Parathyroid adenoma (tissue), 2 donors: ENCODE measurements at regions not wholly inside any gene's neighbourhood (a gene's known extent, or its start where the extent isn't known, plus 50 kb on each side); places are given as distances from the start of the nearest gene placed in this dataset.
"Not testable (repeated sequence)": the region's sequence is repeated elsewhere in the genome, so short reads cannot be mapped to it uniquely, and the experiment has no call there.

Experiments
- H2AFZ ChIP-seq: fragments of 300-600 bp; sonication (generic); one replicate; pipeline ENCODE4 v1.7.0; 2017; ENCODE audit warnings: antibody characterized with exemption, mild to moderate bottlenecking
- H3K27ac ChIP-seq: fragments of 300-600 bp; sonication (generic); one replicate; pipeline ENCODE4 v1.7.0; 2017
- H3K27me3 ChIP-seq: fragments of 300-600 bp; sonication (generic); one replicate; pipeline ENCODE4 v1.7.0; 2017; ENCODE audit warnings: low read length; ENCODE audit not compliant: control insufficient read depth, insufficient read depth
- H3K36me3 ChIP-seq: fragments of 300-600 bp; sonication (generic); one replicate; pipeline ENCODE4 v1.7.0; 2017; ENCODE audit warnings: low read length; ENCODE audit not compliant: control insufficient read depth, insufficient read depth
- H3K4me1 ChIP-seq: fragments of 300-600 bp; sonication (generic); one replicate; pipeline ENCODE4 v1.7.0; 2017; ENCODE audit warnings: control low read depth
- H3K4me2 ChIP-seq: fragments of 300-600 bp; sonication (generic); one replicate; pipeline ENCODE4 v1.7.0; 2017; ENCODE audit warnings: low read length
- H3K4me3 ChIP-seq: fragments of 300-600 bp; sonication (generic); one replicate; pipeline ENCODE4 v1.7.0; 2017; ENCODE audit warnings: low read depth, low read length
- H3K79me2 ChIP-seq: fragments of 300-600 bp; sonication (generic); one replicate; pipeline ENCODE4 v1.7.0; 2017; ENCODE audit warnings: control low read depth
- H3K9ac ChIP-seq: fragments of 300-600 bp; sonication (generic); one replicate; pipeline ENCODE4 v1.7.0; 2017; ENCODE audit warnings: mild to moderate bottlenecking
- H3K9me3 ChIP-seq: fragments of 300-600 bp; sonication (generic); one replicate; pipeline ENCODE4 v1.7.0; 2017; ENCODE audit warnings: low read length; ENCODE audit not compliant: control insufficient read depth
- TF ChIP-seq, protein P1 (sequence below): fragments of 300-600 bp; sonication (generic); IDR thresholded peaks from one replicate; pipeline ENCODE4 v1.7.0; 2017; ENCODE audit warnings: antibody characterized with exemption, mild to moderate bottlenecking
- donor health status: primary hyperparathyroidism.

DNA sequence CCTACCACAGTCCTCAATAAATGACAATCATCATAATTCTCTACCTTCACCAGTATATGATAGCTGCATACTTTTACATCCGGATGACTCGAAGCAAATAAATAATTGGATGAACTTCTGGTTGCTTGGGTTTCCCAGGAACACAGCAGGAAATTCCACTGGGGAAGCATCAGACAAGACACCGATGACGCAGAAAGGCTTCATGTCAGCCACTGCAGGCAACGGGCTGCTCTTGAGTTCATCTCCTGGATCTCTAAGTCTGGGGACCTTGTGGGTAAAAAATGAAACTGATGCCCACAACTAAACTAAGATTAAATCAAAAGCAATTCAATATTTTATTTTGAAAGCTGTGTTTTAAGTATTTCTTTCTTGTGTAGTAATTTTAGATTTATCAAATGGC, 472.1 kb upstream of the C16orf82 start:
- H3K27me3 ChIP-seq, result no peaks in the 10 kb centered on the region
- no peaks in the 10 kb centered on the region for H3K9me3 ChIP-seq
- no peak overlapping the region for H3K4me3 ChIP-seq
- H3K4me1 ChIP-seq, result no peaks in the 10 kb centered on the region
- no peak overlapping the region for H3K4me2 ChIP-seq
- no peak overlapping the region for H2AFZ ChIP-seq
- no peaks in the 10 kb centered on the region for H3K36me3 ChIP-seq
- H3K27ac ChIP-seq, result no peak overlapping the region
- no peaks in the 10 kb centered on the region for H3K79me2 ChIP-seq
- TF ChIP-seq, protein P1, sequence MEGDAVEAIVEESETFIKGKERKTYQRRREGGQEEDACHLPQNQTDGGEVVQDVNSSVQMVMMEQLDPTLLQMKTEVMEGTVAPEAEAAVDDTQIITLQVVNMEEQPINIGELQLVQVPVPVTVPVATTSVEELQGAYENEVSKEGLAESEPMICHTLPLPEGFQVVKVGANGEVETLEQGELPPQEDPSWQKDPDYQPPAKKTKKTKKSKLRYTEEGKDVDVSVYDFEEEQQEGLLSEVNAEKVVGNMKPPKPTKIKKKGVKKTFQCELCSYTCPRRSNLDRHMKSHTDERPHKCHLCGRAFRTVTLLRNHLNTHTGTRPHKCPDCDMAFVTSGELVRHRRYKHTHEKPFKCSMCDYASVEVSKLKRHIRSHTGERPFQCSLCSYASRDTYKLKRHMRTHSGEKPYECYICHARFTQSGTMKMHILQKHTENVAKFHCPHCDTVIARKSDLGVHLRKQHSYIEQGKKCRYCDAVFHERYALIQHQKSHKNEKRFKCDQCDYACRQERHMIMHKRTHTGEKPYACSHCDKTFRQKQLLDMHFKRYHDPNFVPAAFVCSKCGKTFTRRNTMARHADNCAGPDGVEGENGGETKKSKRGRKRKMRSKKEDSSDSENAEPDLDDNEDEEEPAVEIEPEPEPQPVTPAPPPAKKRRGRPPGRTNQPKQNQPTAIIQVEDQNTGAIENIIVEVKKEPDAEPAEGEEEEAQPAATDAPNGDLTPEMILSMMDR, result no peak
- H3K9ac ChIP-seq, result no peak overlapping the region

DNA sequence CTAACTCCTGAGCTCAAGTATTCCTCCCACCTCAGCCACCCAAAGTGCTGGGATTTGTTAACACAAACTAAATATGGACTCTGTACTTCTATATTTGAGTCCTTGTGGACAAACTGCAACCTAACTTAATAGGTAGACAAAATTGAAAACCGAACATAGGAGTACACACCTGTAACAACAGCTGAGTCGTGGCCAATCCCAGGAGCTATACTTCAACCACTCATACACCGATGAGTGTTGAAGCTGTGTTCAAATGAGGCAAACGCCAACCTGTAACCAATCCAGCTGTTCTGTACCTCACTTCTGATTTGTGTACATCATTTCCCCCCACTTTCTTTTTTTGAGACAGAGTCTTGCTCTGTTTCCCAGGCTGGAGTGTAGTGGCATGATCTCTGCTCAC, 471.5 kb upstream of the C16orf82 start:
- Histone ChIP-seq H3K9ac (no peak overlapping the region), H3K27me3 (no peaks in the 10 kb centered on the region), H3K79me2 (no peaks in the 10 kb centered on the region), H3K4me2 (no peak overlapping the region), H3K27ac (no peak overlapping the region), H3K4me1 (no peaks in the 10 kb centered on the region), H3K4me3 (no peak overlapping the region), H2AFZ (no peak overlapping the region), H3K36me3 (no peaks in the 10 kb centered on the region), H3K9me3 (no peaks in the 10 kb centered on the region)
- TF ChIP-seq, protein P1, result no peak

DNA sequence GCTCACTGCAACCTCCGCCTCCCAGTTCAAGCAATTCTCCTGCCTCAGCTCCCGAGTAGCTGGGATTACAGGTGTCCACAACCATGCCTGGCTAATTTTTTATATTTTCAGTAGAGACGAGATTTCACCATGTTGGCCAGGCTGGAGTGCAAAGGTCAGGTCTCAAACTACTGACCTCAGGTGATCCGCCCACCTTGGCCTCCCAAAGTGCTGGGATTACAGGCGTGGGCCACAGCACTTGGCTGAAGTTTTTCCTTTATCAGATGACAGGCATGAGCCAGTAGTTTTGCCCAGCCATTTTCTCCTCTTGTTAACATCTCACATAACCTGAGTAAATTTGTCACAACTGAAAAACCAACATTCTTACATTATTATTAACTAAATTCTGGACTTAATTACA, 470.7 kb upstream of the C16orf82 start:
- not testable (repeated sequence) for H3K9me3 ChIP-seq, H2AFZ ChIP-seq, H3K36me3 ChIP-seq, H3K4me3 ChIP-seq, H3K4me2 ChIP-seq, H3K27ac ChIP-seq, H3K9ac ChIP-seq, H3K79me2 ChIP-seq, H3K4me1 ChIP-seq, H3K27me3 ChIP-seq

DNA sequence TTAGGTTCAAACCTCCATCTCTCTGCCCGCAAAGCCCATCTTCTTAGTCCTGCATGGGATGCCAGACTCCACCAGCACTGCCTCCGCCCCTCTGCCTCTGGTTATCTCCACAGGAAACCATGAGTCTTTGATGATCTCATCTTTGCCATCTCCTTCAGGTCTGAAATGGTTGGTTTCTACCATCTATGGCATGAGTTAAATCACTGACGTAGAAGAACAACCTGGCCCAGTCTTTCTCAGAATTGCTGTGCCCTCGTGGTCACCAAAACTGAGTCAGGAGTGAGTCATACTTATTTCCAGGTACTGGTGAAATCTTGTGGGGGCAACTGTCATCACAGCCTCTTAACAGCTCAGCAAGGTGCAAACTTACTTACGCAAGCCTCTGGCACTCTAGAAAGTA, 468.7 kb upstream of the C16orf82 start:
- TF ChIP-seq, protein P1, result no peak
- H3K4me3 ChIP-seq, result no peak overlapping the region
- H3K36me3 ChIP-seq, result no peaks in the 10 kb centered on the region
- H2AFZ ChIP-seq, result no peak overlapping the region
- H3K4me1 ChIP-seq, result no peaks in the 10 kb centered on the region
- no peaks in the 10 kb centered on the region for H3K27me3 ChIP-seq
- no peak overlapping the region for H3K4me2 ChIP-seq
- no peak overlapping the region for H3K27ac ChIP-seq
- H3K9me3 ChIP-seq, result no peaks in the 10 kb centered on the region
- H3K79me2 ChIP-seq, result no peaks in the 10 kb centered on the region
- no peak overlapping the region for H3K9ac ChIP-seq

DNA sequence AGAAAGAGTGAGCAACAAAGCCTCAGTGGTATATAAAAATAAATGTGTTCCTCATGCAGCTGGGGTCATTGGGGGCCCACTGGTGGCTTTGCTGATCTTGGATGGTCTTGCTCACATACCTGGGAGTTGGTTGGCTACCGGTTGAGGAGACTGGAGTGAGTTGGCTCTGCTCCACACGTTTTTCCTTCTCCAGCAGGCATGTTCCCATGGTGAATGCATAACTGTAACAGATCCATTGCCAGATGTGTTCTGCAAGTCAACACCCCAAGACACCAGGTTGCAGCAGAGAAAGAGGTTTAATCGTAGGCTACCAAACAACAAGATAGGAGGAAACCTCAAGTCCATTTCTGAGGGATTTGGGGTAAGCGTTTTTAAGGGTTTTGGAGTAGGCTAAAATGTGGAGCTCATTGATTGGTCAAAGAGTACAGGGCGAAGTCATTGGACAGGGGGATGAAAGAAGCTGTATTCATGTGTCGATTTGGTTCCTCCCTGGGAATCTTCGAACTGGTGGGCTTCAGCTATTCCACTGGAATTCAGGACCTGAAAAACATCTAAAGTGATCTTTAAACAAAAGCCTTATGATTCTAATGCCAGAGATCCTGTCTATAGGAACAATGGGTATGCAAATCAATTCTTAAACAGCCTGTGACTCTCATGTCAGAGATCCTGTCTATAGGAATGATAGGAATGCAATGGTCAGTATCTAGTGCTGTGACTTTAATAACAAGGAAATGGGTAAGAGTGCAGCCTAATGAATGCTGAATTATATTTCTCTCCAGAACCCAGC, 467.5 kb upstream of the C16orf82 start:
- Histone ChIP-seq H3K9me3 (no peaks in the 10 kb centered on the region), H3K4me2 (no peak overlapping the region), H3K27ac (no peak overlapping the region), H2AFZ (no peak overlapping the region), H3K27me3 (no peaks in the 10 kb centered on the region), H3K4me3 (no peak overlapping the region), H3K36me3 (no peaks in the 10 kb centered on the region), H3K79me2 (no peaks in the 10 kb centered on the region), H3K4me1 (no peaks in the 10 kb centered on the region), H3K9ac (no peak overlapping the region)
- TF ChIP-seq, protein P1, result no peak
